K562 (cell line): ENCODE measurements at regions not wholly inside any gene's neighbourhood (a gene's known extent, or its start where the extent isn't known, plus 50 kb on each side); places are given as distances from the start of the nearest gene placed in this dataset.

Experiments used
- ATAC-seq: fragments of 200-7000 bp; cut with Tn5 transposase; 3 replicates; pipeline ENCODE4 v1.9.1; 2020; ENCODE audit warnings: moderate library complexity
- BruUV-seq: library from RNA; stranded (reverse); fragments of 400-500 nt; replicated peaks from 2 replicates; lab custom pipeline; 2021; lab: Mats Ljungman, UMichigan
- CTCF ChIA-PET: fragments of 300-600 bp; formaldehyde crosslinking; extraction: SDS; loops from one replicate; lab custom pipeline; 2021; ENCODE audit warnings: low intra/inter-chr PET ratio; lab: Yijun Ruan, JAX
- POLR2A ChIA-PET: fragments of 300-600, 350-650 bp; sonication (Branson Sonifier 250); formaldehyde crosslinking; extraction: SDS; loops from one replicate; lab custom pipeline; 2021; ENCODE audit warnings: antibody characterized with exemption, inconsistent platforms; lab: Yijun Ruan, JAX
- DNase-seq, 4 experiments: peaks; one replicate each; pipeline versions ENCODE4 v3.0.0 to v3.0.0-alpha.2; 2011 to 2018; ENCODE audit warnings: low spot score in 3 of 4, mixed read lengths in 3 of 4; ENCODE audit errors: extremely low read depth in 1 of 4
- FAIRE-seq: peaks from 2 replicates; lab custom pipeline; 2011; peaks lifted over from hg19 to GRCh38; lab: Jason Lieb, UNC
- H2AFZ ChIP-seq: 2 replicates; pipeline ENCODE4 v1.6.0; 2011; ENCODE audit warnings: low read depth, low read length, control low read depth, inconsistent platforms
- H3K27ac ChIP-seq: fragments of 200-600 bp; 3 replicates; pipeline ENCODE4 v1.8.0; 2011; ENCODE audit warnings: low read depth, mild to moderate bottlenecking, control low read depth, inconsistent platforms, low read length, moderate library complexity, mixed read lengths; ENCODE audit errors: extremely low read depth
- H3K27me3 ChIP-seq, 2 experiments: fragments of 300-600 bp in 1 of 2; 2 replicates in 1 of 2; 3 replicates in 1 of 2; pipeline versions ENCODE4 v1.6.0 to v1.8.0; 2011; ENCODE audit warnings: inconsistent platforms in 2 of 2, low read length in 2 of 2, mild to moderate bottlenecking in 1 of 2, mixed read lengths in 1 of 2, moderate library complexity in 1 of 2; ENCODE audit not compliant: control insufficient read depth in 2 of 2, insufficient read depth in 2 of 2
- H3K36me3 ChIP-seq: fragments of 300-600 bp; 3 replicates; pipeline ENCODE4 v1.8.0; 2011; ENCODE audit warnings: mild to moderate bottlenecking, low read length, inconsistent platforms; ENCODE audit not compliant: control insufficient read depth, insufficient read depth
- H3K4me1 ChIP-seq, 2 experiments: fragments of 200-600 bp in 1 of 2; replicated peaks in 1 of 2; 2 replicates in 1 of 2; 3 replicates in 1 of 2; pipeline versions ENCODE4 v1.5.1 to v1.8.0; 2011; ENCODE audit warnings: inconsistent platforms in 2 of 2, low read length in 2 of 2, mild to moderate bottlenecking in 1 of 2, mixed read lengths in 1 of 2, moderate library complexity in 1 of 2; ENCODE audit not compliant: control insufficient read depth in 2 of 2, insufficient read depth in 2 of 2
- H3K4me2 ChIP-seq: 2 replicates; pipeline ENCODE4 v1.6.1; 2011; ENCODE audit warnings: low read length, control low read depth, inconsistent platforms, mixed read lengths; ENCODE audit not compliant: insufficient read depth
- H3K4me3 ChIP-seq: fragments of 200-600 bp; sonication (generic), shearing (Covaris generic); 2 replicates; pipeline ENCODE4 v1.5.1; 2016; ENCODE audit warnings: control low read depth, inconsistent platforms
- H3K79me2 ChIP-seq: fragments of 200-600 bp; 3 replicates; pipeline ENCODE4 v1.8.0; 2011; ENCODE audit warnings: low read length, inconsistent platforms; ENCODE audit not compliant: control insufficient read depth, insufficient read depth
- H3K9ac ChIP-seq, 2 experiments: 2 replicates each; pipeline versions ENCODE4 v1.6.0 to v1.6.1; 2011; ENCODE audit warnings: low read depth in 2 of 2, low read length in 2 of 2, control low read depth in 1 of 2, inconsistent platforms in 1 of 2, mild to moderate bottlenecking in 1 of 2, mixed read lengths in 1 of 2; ENCODE audit not compliant: insufficient read depth in 1 of 2
- H3K9me1 ChIP-seq: one replicate; pipeline ENCODE4 v1.6.0; 2011; ENCODE audit warnings: inconsistent platforms, mild to moderate bottlenecking, low read length, moderate library complexity; ENCODE audit not compliant: control insufficient read depth, insufficient read depth
- H3K9me3 ChIP-seq: replicated peaks from 2 replicates; pipeline ENCODE4 v1.5.1; 2011; ENCODE audit warnings: low read depth, low read length, inconsistent platforms; ENCODE audit not compliant: control insufficient read depth, insufficient read depth
- H4K20me1 ChIP-seq: replicated peaks from 2 replicates; pipeline ENCODE4 v1.6.1; 2011; ENCODE audit warnings: low read length, inconsistent platforms, mixed read lengths; ENCODE audit not compliant: control insufficient read depth, insufficient read depth
- BRCA1 ChIP-seq, 2 experiments: fragments of 450-650 bp in 1 of 2; sonication (generic) in 1 of 2; formaldehyde crosslinking in 1 of 2; IDR thresholded peaks; 2 replicates each; pipeline versions ENCODE4 v1.5.0 to v1.6.1; 2017 to 2020; ENCODE audit warnings: mild to moderate bottlenecking in 1 of 2, missing genetic modification reagents in 1 of 2
- CC2D1A ChIP-seq: fragments of 450-650 bp; IDR thresholded peaks from 2 replicates; pipeline ENCODE4 v1.6.1; 2017; ENCODE audit warnings: mild to moderate bottlenecking
- CREM ChIP-seq: IDR thresholded peaks from 2 replicates; pipeline ENCODE4 v1.6.1; 2014; ENCODE audit warnings: antibody characterized with exemption, low read depth
- E2F8 ChIP-seq: fragments of 450-650 bp; IDR thresholded peaks from 2 replicates; pipeline ENCODE4 v1.7.1; 2018; ENCODE audit warnings: mild to moderate bottlenecking, low read depth; ENCODE audit not compliant: partially characterized antibody
- ELF2 ChIP-seq: fragments of 250-450 bp; sonication (Bioruptor Pico); IDR thresholded peaks from 2 replicates; pipeline ENCODE4 v1.5.0; 2021; ENCODE audit warnings: mild to moderate bottlenecking
- ESRRB ChIP-seq: fragments of 250-450 bp; sonication (Bioruptor Pico); IDR thresholded peaks from 2 replicates; pipeline ENCODE4 v1.5.0; 2020; ENCODE audit warnings: mild to moderate bottlenecking, moderate library complexity, borderline replicate concordance
- GTF3C2 ChIP-seq: IDR thresholded peaks from 3 replicates; pipeline ENCODE4 v1.6.1; 2011; ENCODE audit warnings: borderline replicate concordance, mild to moderate bottlenecking, moderate library complexity; ENCODE audit not compliant: insufficient read length; ENCODE audit errors: extremely low read depth
- HCFC1 ChIP-seq: IDR thresholded peaks from 2 replicates; pipeline ENCODE4 v1.6.1; 2012; ENCODE audit warnings: low read depth, low read length, improper control_type of control experiment
- KAT7 ChIP-seq: sonication (generic); formaldehyde crosslinking; IDR thresholded peaks from 2 replicates; pipeline ENCODE4 v1.8.0; 2022; ENCODE audit warnings: missing genetic modification reagents, mild to moderate bottlenecking, borderline replicate concordance
- KHSRP ChIP-seq: fragments of 450-650 bp; IDR thresholded peaks from 2 replicates; pipeline ENCODE4 v1.6.1; 2017
- MLX ChIP-seq, 2 experiments: fragments of 450-650 bp in 1 of 2; sonication (generic) in 1 of 2; formaldehyde crosslinking; conservative IDR thresholded peaks; 2 replicates each; pipeline versions ENCODE4 v1.4.0 to v1.8.1; 2020 to 2022; ENCODE audit warnings: mild to moderate bottlenecking in 1 of 2, missing genetic modification reagents in 1 of 2
- SMAD1 ChIP-seq: fragments of 150-350 bp; IDR thresholded peaks from 2 replicates; pipeline ENCODE4 v1.6.1; 2014; ENCODE audit warnings: low read length, low read depth; ENCODE audit not compliant: partially characterized antibody
- SMAD4 ChIP-seq: fragments of 250-450 bp; sonication (Bioruptor Pico); conservative IDR thresholded peaks from 2 replicates; pipeline ENCODE4 v1.8.0; 2021; ENCODE audit warnings: inconsistent platforms, mild to moderate bottlenecking, moderate library complexity
- TFAP4 ChIP-seq: sonication (generic); formaldehyde crosslinking; IDR thresholded peaks from 2 replicates; pipeline ENCODE4 v1.8.0; 2022; ENCODE audit warnings: missing genetic modification reagents, mild to moderate bottlenecking, moderate library complexity, borderline replicate concordance
- XRCC5 ChIP-seq: fragments of 200-400 bp; formaldehyde crosslinking; IDR thresholded peaks from 2 replicates; pipeline ENCODE4 v1.6.1; 2017; ENCODE audit warnings: low read depth, mild to moderate bottlenecking, low read length
- ZNF134 ChIP-seq: fragments of 250-450 bp; sonication (Bioruptor Pico); conservative IDR thresholded peaks from 2 replicates; pipeline ENCODE4 v1.4.0; 2020
- ZNF644 ChIP-seq: fragments of 200-800 bp; sonication (Bioruptor generic); IDR thresholded peaks from 2 replicates; pipeline ENCODE4 v1.6.1; 2016; ENCODE audit warnings: low read depth, missing genetic modification characterization, missing compliant biosample characterization
- whole genome bisulfite sequencing: fragments of 100-300 bp; shearing (Covaris generic); methylation state at CpG from one replicate; pipeline ENCODE4 v1.1.6; 2016; ENCODE audit warnings: low coverage, mixed read lengths; ENCODE audit not compliant: insufficient coverage; ENCODE audit errors: missing lambda C conversion rate; 5-methylcytosine and 5-hydroxymethylcytosine counted together
- in situ Hi-C: fragments of 300-500 bp; cut with MboI; formaldehyde crosslinking; loops from 4 replicates; pipeline ENCODE4 v1.15.0; 2018; ENCODE audit warnings: inconsistent platforms, mixed read lengths
- intact Hi-C: fragments of 100-400 bp; cut with micrococcal nuclease; formaldehyde crosslinking; loops from 2 replicates; pipeline ENCODE4 v1.14.2; 2022

GRCh38 chr3:126268866-126269265 lies 88.3 kb downstream of the KLF15 start:
- no peak for FAIRE-seq
- H3K4me1 ChIP-seq: peaks cover 0 to 9% of the 10 kb centered on the region in 2 experiments; a peak in 2 of 5 replicates
- no peaks in the 10 kb centered on the region for H4K20me1 ChIP-seq
- no peak overlapping the region for H3K9ac ChIP-seq
- no peak overlapping the region for H3K4me3 ChIP-seq
- CTCF ChIA-PET: no interaction called here
- no peaks in the 10 kb centered on the region for H3K9me1 ChIP-seq
- H3K27me3 ChIP-seq: peaks cover 5 to 40% of the 10 kb centered on the region in 2 experiments; a peak in 4 of 5 replicates
- intact Hi-C loops (no loop called here), in situ Hi-C loops (no loop called here)
- POLR2A ChIA-PET: no interaction called here
- no TSS peak for BruUV-seq
- no peaks in the 10 kb centered on the region for H3K79me2 ChIP-seq
- no peak overlapping the region for H3K27ac ChIP-seq
- no peak overlapping the region for H2AFZ ChIP-seq
- WGBS: 0% methylated on average over 3 of the region's 3 CpGs
- no peak for ATAC-seq
- no peak overlapping the region for H3K4me2 ChIP-seq
- H3K9me3 ChIP-seq: no peaks in the 10 kb centered on the region
- H3K36me3 ChIP-seq: no peaks in the 10 kb centered on the region
- DNase-seq: no peak
- TF ChIP-seq ELF2 (CRISPR knock-in tag) (no peak), SMAD4 (CRISPR knock-in tag) (no peak), E2F8 (no peak), GTF3C2 (no peak), ESRRB (CRISPR knock-in tag) (no peak), HCFC1 (no peak), CREM (no peak), ZNF644 (tag) (no peak), BRCA1 (IDR thresholded peaks at IDR 0.05) (no peak), BRCA1 (CRISPR knock-in tag; IDR thresholded peaks at IDR 0.05) (no peak), KHSRP (no peak), MLX (CRISPR knock-in tag; conservative IDR thresholded peaks at IDR 0.05) (no peak), TFAP4 (CRISPR knock-in tag) (no peak), SMAD1 (no peak), CC2D1A (no peak), KAT7 (CRISPR knock-in tag) (no peak), ZNF134 (CRISPR knock-in tag) (no peak), XRCC5 (no peak)
